Brain microvascular endothelial cell (primary cell): ENCODE measurements at regions not wholly inside any gene's neighbourhood (a gene's known extent, or its start where the extent isn't known, plus 50 kb on each side); places are given as distances from the start of the nearest gene placed in this dataset.

Source experiments
- DNase-seq: peaks from one replicate; pipeline ENCODE4 v3.0.0-alpha.2; 2020
- H3K27ac ChIP-seq: fragments of 250-450 bp; sonication (Bioruptor Pico); 2 replicates; pipeline ENCODE4 v1.5.1; 2020; ENCODE audit warnings: mild to moderate bottlenecking, moderate library complexity
- H3K27me3 ChIP-seq: fragments of 250-450 bp; sonication (Bioruptor Pico); replicated peaks from 2 replicates; pipeline ENCODE4 v1.5.1; 2020; ENCODE audit warnings: mild to moderate bottlenecking
- H3K36me3 ChIP-seq: fragments of 250-450 bp; sonication (Bioruptor Pico); replicated peaks from 2 replicates; pipeline ENCODE4 v1.5.1; 2020; ENCODE audit warnings: mild to moderate bottlenecking
- H3K4me3 ChIP-seq: 2 replicates; pipeline ENCODE4 v1.5.1; 2011; ENCODE audit warnings: low read depth, mild to moderate bottlenecking, control low read depth, low read length, moderate library complexity
- in situ Hi-C: cut with HindIII; loops from 2 replicates; pipeline ENCODE4 v1.10.0; 2017; ENCODE audit warnings: low sequenced_read_pairs, low pct_ligation_motif_present
- TF ChIP-seq, protein P1 (sequence below): IDR thresholded peaks from 2 replicates; pipeline ENCODE4 v1.5.1; 2011; ENCODE audit warnings: low read depth, mild to moderate bottlenecking, moderate library complexity, low read length, control low read depth, inconsistent platforms; ENCODE audit errors: missing control alignments

DNA sequence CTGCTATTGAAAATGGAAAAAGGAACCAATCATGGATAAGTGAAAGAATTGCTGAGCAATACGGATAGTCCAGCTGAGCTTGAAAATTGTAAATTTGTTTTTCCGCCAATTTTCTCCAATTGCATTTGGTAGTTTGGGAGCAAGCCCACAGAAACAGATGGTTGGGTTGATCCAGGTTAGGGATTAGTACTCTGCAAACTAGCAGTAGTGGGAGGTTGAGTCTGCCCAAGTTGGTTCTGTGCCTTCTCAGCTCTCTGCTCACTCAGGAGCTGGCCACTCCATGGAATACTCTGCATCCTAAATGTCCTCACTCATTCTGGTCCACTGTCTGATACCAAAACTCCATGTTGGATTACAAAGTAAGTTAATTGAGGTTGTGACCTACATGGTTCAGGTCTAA lies 361.1 kb upstream of the ATP2B1 start:
- in situ Hi-C loops: no loop called here
- H3K27me3 ChIP-seq: no peaks in the 10 kb centered on the region
- no peaks in the 10 kb centered on the region for H3K36me3 ChIP-seq
- TF ChIP-seq, protein P1, sequence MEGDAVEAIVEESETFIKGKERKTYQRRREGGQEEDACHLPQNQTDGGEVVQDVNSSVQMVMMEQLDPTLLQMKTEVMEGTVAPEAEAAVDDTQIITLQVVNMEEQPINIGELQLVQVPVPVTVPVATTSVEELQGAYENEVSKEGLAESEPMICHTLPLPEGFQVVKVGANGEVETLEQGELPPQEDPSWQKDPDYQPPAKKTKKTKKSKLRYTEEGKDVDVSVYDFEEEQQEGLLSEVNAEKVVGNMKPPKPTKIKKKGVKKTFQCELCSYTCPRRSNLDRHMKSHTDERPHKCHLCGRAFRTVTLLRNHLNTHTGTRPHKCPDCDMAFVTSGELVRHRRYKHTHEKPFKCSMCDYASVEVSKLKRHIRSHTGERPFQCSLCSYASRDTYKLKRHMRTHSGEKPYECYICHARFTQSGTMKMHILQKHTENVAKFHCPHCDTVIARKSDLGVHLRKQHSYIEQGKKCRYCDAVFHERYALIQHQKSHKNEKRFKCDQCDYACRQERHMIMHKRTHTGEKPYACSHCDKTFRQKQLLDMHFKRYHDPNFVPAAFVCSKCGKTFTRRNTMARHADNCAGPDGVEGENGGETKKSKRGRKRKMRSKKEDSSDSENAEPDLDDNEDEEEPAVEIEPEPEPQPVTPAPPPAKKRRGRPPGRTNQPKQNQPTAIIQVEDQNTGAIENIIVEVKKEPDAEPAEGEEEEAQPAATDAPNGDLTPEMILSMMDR: no peak
- no peak overlapping the region for H3K27ac ChIP-seq
- DNase-seq: no peak
- no peak overlapping the region for H3K4me3 ChIP-seq

DNA sequence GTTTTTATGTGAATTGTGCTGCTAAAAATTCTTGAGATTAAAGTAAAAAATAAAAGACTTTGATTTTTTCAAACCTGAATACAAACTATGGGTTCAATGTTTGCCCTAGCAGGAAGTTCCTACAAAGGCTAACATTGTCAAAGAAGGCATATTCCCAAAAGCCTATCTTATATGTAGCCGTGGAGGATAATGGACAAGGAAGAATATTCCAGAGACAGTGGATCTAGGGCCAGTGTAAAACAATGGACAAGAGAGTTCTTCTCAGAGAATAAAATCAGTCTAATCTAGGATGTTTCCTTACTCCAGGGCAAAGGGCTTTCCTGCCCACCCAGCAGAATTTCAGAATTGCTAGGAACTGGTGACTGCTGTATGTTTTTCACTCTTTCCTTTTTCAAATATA lies 359.2 kb upstream of the ATP2B1 start:
- no peaks in the 10 kb centered on the region for H3K36me3 ChIP-seq
- TF ChIP-seq, protein P1: no peak
- H3K4me3 ChIP-seq: no peak overlapping the region
- DNase-seq: no peak
- in situ Hi-C loops: no loop called here
- no peaks in the 10 kb centered on the region for H3K27me3 ChIP-seq
- no peak overlapping the region for H3K27ac ChIP-seq

DNA sequence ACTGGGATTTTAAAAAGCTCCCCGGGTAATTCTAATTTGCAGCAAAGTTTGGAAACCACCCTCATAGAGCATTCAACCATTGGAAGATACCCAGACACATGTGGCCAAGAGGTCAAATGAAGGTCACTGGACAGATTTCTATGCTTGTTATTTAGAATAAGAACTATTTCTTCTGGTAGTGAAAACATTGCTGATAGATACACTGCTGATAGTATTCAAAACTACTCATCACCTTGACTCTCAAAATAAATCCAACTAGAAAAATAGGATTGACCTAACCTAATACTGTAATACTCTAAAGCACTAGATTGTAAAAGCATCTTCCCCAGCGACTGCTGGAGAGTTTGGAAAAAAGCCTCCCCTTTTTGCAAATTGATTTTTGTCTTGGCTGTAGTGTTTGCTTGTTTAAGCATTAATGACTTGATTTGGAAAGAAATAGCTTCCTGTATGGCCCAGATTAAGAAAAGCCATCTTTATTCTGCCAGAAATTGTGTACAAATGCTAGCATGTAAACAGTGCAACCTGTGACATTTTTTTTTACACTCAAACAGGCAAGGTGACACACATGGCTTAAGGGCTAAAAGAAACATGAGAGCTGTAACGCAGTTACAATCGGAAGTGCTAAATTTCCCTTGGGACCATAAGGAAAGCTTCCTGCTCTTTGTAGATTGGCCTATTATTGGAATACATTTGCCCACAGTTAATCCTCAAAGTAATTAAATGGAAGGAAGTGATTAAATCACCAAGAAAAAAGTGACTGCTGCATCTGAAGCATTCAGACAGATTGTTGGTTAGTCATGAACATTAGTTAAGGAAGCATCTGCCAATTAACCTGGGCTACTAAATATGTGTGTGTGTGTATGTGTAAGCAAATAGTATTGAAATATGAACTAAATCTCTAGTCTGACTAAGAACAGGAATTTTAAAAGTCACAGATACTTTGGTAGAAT lies 356.5 kb upstream of the ATP2B1 start:
- Histone ChIP-seq H3K36me3 (no peaks in the 10 kb centered on the region), H3K27me3 (no peaks in the 10 kb centered on the region), H3K27ac (no peak overlapping the region), H3K4me3 (no peak overlapping the region)
- in situ Hi-C loops: no loop called here
- DNase-seq: no peak
- TF ChIP-seq, protein P1: no peak

DNA sequence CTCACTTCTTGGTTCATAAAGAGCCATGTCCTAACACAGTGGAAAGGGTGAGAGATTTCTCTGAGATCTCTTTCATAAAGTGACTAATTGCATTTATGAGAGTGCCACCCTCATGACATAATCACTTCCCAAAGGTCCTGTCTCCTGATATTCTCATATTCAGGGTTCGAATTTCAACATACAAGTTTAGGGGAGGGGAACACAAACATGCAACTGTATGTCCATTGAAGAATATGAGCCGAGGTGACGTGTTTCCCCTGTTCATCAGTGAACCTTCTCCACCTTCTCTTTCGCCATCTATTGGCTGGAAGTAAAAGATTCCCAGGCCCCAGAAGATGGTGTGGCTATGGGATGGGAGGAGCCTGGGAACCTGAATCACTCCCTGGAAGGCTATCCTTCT lies 354.2 kb upstream of the ATP2B1 start:
- H3K27me3 ChIP-seq: no peaks in the 10 kb centered on the region
- no peak for DNase-seq
- in situ Hi-C loops: no loop called here
- TF ChIP-seq, protein P1: no peak
- H3K27ac ChIP-seq: no peak overlapping the region
- H3K4me3 ChIP-seq: no peak overlapping the region
- no peaks in the 10 kb centered on the region for H3K36me3 ChIP-seq

- peak; percentile 16 for DNase-seq
- TF ChIP-seq, protein P1: no peak
- in situ Hi-C loops: no loop called here
- Histone ChIP-seq H3K27me3 (no peaks in the 10 kb centered on the region), H3K4me3 (no peak overlapping the region), H3K27ac (no peak overlapping the region), H3K36me3 (no peaks in the 10 kb centered on the region)
Measured at GRCh38 chr12:90061809-90062208, 353.2 kb upstream of the ATP2B1 start.
